ENCODE measurements at regions not wholly inside any gene's neighbourhood (a gene's known extent, or its start where the extent isn't known, plus 50 kb on each side); places are given as distances from the start of the nearest gene placed in this dataset.

DNA sequence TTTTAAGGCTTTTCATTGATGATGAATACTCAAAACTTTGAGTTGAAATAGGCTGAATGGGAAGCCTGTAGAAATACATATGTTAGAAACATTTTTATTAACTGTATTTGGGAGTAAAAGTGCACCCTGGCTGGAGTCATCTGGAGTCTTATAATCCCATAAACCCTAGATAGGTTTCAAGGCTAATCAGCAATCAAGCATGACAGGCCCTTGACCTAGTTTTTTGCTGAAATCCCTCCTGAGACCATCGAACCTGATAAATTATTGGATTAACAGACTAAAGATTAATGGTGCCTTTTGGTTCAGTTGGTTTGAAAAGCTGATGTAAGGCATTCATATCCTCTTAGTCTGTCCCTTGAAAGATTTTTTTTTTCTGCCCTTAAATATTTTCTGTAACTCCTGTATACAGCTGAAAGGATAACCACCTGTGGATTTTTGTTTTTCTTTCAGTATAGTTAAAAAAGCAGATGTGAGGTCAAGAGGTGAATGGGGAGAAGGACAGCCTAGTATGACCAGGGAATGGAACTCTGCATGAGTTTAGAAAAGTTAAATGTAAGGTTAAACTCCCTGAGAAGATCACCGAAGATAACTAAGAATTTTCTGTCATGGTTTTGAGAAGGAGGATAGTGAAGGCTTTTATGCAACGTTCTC, 69.4 kb upstream of the STXBP5L start:
- no peak for DNase-seq (ENCODE audit: low spot score)

DNA sequence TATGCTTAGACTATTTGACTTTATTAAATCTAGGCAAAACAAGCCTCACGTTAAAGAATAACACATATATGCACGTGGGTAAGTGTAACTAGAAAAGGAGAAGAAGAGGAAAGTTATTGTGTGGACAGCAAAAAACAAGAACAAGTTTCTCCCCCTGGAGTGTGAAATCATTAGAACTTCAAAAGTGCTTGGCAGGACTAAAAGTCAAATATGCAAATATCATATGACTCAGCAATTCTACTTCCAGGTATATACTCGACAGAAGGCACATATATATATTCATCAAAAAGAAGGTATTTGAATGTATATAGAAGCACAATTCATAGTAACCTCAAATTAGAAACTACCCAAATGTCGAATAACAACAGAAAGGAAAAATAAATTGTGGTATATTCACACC, 68.9 kb upstream of the STXBP5L start:
- no peak for DNase-seq (ENCODE audit: low spot score)

DNA sequence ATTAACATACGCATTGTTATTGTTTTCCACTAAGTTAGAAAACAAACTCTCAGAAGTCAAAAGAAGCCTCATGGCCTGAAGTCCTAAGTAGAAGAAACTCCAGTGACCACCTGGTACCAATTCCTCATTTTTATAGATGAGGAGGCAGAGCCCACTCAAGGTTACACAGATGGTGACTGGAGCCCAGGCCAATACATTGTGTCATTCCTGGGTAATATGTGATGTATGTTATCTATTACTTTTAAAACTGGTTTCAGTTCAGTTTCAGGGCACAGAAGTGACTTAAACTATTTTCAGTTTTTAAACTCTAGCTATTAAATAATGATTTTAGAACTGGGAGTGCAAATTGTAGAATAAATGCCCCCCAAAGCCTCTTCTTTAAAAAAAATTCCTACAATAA, 66.7 kb upstream of the STXBP5L start:
- DNase-seq (ENCODE audit: low spot score) = no peak

DNA sequence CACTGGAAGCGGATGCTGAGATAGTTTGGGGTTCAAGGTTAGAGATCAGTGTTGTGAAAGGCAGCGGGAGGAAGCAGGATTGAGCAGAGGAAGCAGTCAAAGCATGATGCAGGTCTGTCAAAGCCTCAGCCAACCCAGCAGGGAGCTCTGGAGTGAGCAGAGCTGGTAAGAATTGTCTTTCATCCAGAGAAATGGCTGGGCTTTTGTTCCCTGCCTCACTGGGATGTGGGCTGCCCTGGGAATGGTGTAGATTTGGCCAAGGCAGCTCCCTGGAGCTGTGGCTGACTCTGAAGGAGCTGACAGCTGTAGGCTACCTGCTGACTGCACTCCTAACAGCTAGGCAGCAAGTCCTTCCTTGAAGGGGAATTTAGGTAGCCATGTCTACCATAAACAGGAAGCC, 61.9 kb upstream of the STXBP5L start:
- DNase-seq (ENCODE audit: low spot score) = no peak

DNA sequence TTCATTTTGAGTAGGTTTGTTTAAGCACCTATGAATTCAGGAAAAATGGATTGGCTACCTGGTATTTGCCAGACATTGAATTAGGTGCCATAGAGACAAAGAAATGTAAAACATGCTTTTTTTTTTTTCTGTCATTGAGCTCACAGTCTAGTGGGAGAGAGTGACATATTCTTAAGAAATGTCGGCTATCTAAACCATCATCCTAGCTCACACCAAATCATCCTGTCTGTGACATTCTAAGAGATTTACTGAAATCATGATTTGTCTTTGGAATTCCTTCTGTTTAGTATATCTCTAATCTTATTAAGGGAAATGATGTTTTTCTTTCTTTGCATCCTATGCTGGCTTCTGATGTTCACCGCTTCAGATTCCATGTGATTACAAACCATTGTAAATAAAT, 59.5 kb upstream of the STXBP5L start:
- DNase-seq (ENCODE audit: low spot score) = no peak

DNA sequence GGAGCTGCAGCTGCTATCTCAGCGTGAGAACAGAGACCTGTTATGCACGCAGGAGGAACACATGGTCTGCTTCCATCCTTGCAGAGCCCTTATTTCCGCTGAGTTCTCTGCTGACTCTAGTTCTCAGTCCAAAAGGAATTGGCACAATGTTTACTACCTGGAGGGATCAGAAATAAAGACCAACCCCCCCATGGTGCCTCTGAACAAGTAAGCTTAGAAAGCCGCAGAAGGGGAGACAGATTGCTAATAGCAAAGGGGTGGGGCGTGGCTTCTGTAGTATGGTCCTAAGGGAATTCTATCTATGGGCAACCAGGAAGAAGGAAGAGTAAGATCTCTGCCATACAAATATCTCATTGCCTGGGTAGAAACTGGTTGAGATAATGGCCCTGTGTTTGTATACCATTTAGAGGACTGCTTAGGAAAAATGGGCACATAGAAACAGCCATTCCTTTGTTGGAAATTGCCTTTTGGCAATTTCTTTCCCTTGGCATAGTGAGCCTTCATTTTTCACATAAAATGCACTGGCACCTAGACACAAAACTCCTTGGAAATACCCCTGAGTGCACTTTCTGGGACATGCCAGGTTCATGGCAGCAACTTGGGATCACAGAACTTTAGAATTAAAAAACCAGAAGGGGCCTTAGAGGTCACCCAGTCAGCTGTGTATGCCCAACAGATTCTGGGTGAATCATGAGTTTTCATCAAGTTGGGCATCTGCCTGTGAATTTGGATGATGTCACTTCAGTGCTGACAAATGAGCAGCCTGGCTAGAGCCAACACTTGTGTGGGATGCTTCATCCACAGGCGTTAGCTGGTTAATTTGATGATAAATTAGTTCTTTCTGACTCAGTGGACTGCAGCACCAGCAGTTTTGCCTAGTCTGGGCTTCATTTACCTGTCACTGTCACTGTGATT, 57.4 kb upstream of the STXBP5L start:
- no peak for DNase-seq (ENCODE audit: low spot score)

DNA sequence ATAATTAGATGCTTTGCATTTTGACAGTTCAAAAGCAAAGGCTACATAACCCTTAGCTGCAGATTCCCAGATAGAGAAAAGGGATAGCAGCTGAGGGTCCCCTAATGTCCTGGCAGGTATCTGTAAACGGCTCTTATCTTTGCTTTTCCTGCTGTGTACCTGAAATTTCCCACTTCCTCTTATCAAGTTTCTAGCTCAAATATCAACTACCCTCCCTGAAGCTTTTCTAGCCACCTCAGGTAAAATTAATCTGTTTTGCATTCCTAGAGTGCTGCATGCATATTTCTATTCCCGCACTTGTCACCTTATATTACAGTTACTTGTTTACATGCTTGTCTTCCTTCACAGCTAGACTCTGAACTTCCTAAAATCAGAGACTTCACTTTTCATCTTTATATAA, 55.6 kb upstream of the STXBP5L start:
- no peak for DNase-seq (ENCODE audit: low spot score)

DNA sequence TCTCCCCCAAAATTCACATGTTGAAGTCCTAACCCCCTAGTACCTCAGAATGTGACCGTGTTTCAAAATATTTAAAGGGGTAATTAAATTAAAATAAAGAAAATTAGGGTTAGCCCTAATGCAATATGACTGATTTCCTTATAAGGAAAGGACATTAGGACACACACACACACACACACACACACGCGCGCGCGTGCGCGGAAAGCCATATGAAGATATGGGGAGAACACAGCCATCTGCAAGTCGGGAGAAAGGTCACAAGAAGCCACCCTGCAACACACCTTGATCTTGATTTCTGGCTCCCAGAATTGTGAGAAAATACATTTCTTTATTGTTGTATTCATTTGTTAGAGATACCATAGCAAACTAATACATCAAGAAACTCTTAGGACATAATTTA, 54.6 kb upstream of the STXBP5L start:
- DNase-seq (ENCODE audit: low spot score) = no peak

DNA sequence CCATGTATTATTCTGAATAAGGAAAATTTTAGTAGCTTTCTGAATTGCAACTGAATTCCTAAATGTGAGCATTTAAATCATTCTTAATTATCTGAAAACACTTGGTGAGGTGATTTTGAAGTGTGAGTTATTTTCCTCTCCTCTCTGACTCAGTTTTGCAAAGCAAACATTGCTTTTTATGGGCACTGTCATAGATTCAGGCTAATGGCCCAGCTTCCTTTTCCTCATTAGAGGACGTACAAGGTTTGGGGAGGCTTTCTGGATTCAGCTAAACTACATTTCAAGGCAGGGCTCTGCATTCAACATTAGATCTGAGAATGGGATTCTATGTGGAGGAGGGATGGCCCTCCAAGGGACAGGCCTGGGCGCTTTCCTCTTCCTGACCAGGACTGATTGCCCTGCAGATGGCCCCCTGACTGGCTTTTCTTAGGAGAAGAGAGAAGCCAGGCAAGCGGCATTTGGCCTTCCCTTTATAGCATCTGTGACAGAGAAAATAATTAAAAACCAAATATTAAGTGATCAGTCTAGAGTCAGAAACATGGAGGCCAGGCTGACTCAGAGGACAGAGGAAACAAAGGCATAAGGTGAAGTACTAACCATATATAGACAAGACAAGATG, 53.0 kb upstream of the STXBP5L start:
- no peak for DNase-seq (ENCODE audit: low spot score)

DNA sequence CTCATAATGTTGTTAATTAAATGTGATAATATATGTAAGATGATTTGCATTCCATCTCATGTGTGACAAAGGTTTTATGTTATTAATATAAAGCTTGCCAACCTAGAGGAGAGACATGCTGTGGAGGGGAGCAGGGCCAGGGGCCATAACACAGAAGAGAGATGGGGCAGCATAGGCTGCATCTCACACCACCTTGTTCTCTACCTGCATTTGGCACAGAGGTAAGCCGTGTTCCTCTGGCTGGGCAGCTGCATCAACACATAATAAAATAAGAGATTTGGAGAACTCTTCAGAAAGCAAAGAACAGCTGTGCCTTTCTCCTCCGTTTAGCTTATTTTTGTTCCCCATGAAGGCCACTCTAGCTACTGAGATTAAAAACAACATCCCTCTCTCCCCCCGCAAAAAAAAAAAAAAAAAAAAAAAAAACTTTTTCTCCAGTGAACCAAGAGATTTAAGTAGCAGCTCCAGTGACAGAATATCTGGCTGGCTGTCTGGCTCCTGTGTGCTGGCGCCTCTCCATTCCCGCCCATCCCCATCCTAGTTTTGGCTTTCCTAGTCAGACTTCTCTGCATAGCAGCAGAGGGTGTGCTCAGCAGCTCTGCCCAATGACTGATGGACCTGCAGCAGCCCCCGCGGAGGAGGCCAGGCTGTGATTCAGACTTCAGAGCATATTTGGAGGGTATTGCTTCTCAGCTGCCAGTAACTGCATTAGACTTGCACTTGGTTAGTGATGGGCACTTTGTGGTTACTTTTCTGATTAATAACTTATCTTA, 52.2 kb upstream of the STXBP5L start:
- peak; percentile 14 for DNase-seq (ENCODE audit: low spot score)
